GM23338 (cell line): ENCODE measurements at regions not wholly inside any gene's neighbourhood (a gene's known extent, or its start where the extent isn't known, plus 50 kb on each side); places are given as distances from the start of the nearest gene placed in this dataset.

Experiments
- CREB1 ChIP-seq: fragments of 250-450 bp; sonication (Bioruptor Pico); IDR thresholded peaks from 2 replicates; pipeline ENCODE4 v1.5.0; 2020; ENCODE audit warnings: low read depth, mild to moderate bottlenecking, moderate library complexity
- EZH2 ChIP-seq: fragments of 200-600 bp; sonication (generic); IDR thresholded peaks from one replicate; pipeline ENCODE4 v1.8.0; 2017; ENCODE audit warnings: antibody characterized with exemption, mild to moderate bottlenecking, low read depth; ENCODE audit not compliant: unreplicated experiment
- EZH2phosphoT487 ChIP-seq: fragments of 200-600 bp; sonication (generic); IDR thresholded peaks from one replicate; pipeline ENCODE4 v1.8.1; 2018; ENCODE audit warnings: antibody characterized with exemption; ENCODE audit not compliant: unreplicated experiment
- JUNB ChIP-seq: IDR thresholded peaks from one replicate; pipeline ENCODE4 v1.6.1; 2016; ENCODE audit warnings: antibody characterized with exemption; ENCODE audit not compliant: unreplicated experiment
- NANOG ChIP-seq: IDR thresholded peaks from 2 replicates; pipeline ENCODE4 v1.6.1; 2016; ENCODE audit warnings: antibody characterized with exemption, borderline replicate concordance
- POLR2AphosphoS5 ChIP-seq: IDR thresholded peaks from 2 replicates; pipeline ENCODE4 v1.6.1; 2016; ENCODE audit warnings: antibody characterized with exemption, low read depth
- REST ChIP-seq: IDR thresholded peaks from one replicate; pipeline ENCODE4 v1.6.1; 2018; ENCODE audit warnings: antibody characterized with exemption; ENCODE audit not compliant: unreplicated experiment
- STAT1 ChIP-seq: IDR thresholded peaks from one replicate; pipeline ENCODE4 v1.6.1; 2016; ENCODE audit warnings: antibody characterized with exemption; ENCODE audit not compliant: unreplicated experiment
- ZNF331 ChIP-seq: fragments of 250-450 bp; sonication (Bioruptor Pico); IDR thresholded peaks from 2 replicates; pipeline ENCODE4 v1.5.0; 2020; ENCODE audit warnings: low read depth, mild to moderate bottlenecking, moderate library complexity
- TF ChIP-seq, protein P1 (sequence below), 2 experiments: fragments of 200-600 bp in 1 of 2; sonication (generic) in 1 of 2; conservative IDR thresholded peaks; 2 replicates each; pipeline versions ENCODE4 v1.5.1 to v1.6.1; 2016 to 2017; ENCODE audit warnings: antibody characterized with exemption in 2 of 2, low read depth in 2 of 2, mild to moderate bottlenecking in 2 of 2, moderate library complexity in 1 of 2

DNA sequence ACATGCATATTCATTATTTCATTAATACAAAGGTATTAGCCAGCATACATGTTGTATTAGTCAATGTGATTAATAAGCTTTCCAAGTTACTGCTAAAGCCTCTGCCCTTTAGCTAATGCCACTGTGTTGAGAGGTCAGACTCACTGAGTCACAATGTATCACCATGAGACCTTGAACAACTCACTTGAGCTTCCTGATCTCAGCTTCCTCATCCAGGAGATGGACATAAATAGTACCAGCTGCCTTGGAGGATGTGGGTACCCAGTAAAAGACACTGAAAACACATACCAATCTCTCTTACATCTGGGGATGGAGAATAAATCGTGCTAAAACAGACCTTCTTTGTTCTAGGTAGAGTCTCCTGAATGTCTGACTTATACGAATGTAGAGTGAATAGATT is 224.6 kb downstream of the EPHA4 start:
- TF ChIP-seq REST (no peak), POLR2AphosphoS5 (no peak), EZH2 (no peak), NANOG (no peak), EZH2phosphoT487 (no peak), CREB1 (no peak), STAT1 (no peak), ZNF331 (CRISPR knock-in tag) (no peak), JUNB (no peak)
- TF ChIP-seq, protein P1, sequence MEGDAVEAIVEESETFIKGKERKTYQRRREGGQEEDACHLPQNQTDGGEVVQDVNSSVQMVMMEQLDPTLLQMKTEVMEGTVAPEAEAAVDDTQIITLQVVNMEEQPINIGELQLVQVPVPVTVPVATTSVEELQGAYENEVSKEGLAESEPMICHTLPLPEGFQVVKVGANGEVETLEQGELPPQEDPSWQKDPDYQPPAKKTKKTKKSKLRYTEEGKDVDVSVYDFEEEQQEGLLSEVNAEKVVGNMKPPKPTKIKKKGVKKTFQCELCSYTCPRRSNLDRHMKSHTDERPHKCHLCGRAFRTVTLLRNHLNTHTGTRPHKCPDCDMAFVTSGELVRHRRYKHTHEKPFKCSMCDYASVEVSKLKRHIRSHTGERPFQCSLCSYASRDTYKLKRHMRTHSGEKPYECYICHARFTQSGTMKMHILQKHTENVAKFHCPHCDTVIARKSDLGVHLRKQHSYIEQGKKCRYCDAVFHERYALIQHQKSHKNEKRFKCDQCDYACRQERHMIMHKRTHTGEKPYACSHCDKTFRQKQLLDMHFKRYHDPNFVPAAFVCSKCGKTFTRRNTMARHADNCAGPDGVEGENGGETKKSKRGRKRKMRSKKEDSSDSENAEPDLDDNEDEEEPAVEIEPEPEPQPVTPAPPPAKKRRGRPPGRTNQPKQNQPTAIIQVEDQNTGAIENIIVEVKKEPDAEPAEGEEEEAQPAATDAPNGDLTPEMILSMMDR (conservative IDR thresholded peaks at IDR 0.05; ENCODE audit: low read depth in 2 of 2), result no peak
